Activated CD8-positive, alpha-beta memory T cell treated with anti-CD3 and anti-CD28 coated beads, Interleukin-2, amount 50 U/mL, for 1 hour (primary cell): ENCODE measurements at regions not wholly inside any gene's neighbourhood (a gene's known extent, or its start where the extent isn't known, plus 50 kb on each side); places are given as distances from the start of the nearest gene placed in this dataset.
"Not testable (repeated sequence)": the region's sequence is repeated elsewhere in the genome, so short reads cannot be mapped to it uniquely, and the experiment has no call there.

Source experiments
- DNase-seq: peaks from one replicate; pipeline ENCODE4 v3.0.0-alpha.2; 2020; ENCODE audit errors: extremely low read depth

DNA sequence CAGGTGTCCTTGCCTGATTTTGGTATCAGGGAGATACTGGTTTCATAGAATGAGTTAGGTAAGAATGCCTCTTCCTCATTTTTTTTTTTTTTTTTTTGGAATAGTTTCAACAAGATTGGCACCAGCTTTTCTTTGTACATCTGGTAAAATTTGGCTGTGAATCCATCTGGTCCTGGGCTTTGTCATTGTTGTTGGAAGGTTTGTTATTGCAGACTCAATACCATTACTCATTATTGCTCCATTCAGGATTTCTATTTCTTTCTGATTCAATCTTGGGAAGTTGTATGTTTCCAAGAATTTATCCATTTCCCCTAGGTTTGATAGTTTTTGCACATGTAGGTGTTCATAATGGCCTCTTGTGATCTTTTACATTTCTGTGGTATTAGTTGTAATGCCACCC, 126.0 kb upstream of the KITLG start:
- DNase-seq = no peak

DNA sequence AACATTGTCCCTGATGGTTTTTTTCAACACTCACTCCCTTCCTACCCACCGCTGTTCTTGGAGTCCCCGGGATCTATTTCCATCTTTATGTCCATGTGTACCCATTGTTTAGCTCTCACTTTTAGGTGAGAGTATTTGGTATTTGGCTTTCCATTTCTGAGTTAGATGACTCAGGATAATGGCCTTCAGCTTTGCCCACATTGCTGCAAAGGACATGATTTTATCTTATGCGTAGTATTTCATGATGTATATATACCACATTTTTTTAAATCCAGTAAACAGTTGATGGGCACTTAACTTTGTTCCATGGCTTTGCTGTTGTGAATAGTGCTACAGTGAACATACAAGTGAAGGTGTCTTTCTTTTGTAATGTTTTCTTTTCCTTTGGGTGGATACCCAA, 123.5 kb upstream of the KITLG start:
- DNase-seq = no peak

DNA sequence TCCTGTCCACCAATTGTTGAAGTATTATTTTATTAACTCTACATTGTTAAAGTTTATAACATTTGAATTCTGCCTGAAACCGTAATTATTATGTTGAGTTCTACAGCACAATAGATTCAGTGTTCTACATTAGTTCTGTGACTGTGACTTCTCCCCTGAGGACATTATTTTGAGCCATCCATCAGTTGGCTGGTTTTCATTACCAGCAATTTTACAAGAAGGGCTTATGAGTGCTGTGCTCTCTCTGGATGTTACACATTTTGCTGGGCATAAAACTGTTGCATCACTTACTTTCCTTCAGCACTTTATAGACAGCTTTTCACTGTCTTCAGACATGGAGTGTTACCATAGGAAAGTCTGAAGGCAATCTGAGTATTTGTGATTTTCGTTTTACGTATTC, 118.2 kb upstream of the KITLG start:
- no peak for DNase-seq

DNA sequence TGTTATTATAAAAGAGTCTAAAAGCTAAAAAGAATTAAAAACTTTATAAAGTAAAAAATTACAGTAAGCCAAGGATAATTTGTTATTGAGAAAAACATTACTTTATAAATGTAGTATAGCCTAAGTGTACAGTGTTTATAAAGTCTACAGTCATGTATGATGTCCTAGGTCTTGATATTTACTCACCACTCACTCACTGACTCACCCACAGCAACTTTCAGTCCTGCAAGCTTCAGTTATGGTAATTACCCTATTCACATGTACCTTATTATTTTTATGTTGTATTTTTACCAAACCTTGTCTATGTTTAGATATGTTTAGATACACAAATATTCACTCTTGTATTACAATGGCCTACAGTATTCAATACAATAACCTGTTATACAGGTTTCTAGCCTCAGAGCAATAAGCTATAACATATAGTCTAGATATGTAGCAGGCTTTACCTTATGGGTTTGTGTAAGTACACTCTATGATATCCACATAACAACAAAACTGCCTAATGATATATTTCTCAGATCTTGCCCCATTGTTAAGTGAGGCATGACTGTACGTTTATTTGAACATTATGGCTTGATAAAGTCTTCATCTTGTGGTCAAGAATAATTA, 113.7 kb upstream of the KITLG start:
- DNase-seq = no peak

DNA sequence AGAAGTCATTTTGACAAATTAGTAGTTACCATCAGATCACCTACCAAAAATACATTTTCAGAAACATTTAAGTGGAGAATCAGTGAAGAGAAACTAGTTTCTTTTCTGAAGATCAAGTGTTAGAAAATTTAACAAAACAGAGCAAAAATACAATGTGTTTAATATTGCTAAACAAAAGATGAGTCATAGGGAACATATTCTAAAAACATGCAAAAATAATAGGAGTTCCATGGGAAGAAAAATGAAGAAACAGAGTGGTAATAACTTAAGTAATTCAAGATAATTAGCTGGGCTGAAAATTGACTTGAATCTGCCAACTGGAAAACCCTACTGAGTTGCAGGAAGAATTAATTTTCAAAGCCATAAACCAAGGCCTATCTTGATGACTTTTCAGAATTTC, 111.5 kb upstream of the KITLG start:
- DNase-seq = no peak

DNA sequence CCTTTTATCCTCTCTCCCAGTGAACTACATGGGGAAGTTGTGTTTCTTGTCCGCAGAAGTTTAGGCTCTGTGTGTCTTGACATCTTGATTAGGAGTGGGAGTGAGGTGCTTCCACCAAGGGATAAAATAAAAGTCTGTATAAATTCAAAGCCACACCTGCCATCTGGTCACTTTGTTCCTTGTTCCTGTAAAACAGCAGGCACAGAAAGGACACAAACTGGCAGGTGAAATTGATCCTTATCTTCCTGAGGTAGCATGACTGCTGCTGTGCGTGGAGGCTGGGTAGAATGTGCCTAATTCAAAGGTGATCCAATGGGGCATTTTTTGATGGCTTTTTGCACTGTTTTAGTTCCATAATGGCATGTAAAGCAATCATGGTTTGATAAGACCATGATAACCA, 104.3 kb upstream of the KITLG start:
- no peak for DNase-seq

DNA sequence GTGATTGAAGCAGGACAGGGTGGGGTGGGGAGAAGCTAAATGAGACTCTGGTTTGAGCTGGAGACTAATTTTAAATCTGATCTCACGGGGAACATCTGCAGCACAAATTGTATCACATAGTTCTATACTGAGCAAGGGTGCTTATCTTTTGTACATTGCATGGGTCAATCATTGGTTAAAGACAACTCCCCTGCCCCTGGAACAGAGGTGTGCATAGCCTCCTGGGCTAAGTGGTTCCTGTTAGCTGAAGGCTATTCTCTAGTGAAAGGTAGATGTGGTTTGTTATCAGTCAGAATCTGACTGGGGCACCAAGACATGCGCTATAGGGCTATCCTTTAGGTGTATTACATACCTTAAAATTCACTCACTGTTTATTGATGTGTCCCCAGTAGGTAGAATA, 103.9 kb upstream of the KITLG start:
- DNase-seq = no peak

DNA sequence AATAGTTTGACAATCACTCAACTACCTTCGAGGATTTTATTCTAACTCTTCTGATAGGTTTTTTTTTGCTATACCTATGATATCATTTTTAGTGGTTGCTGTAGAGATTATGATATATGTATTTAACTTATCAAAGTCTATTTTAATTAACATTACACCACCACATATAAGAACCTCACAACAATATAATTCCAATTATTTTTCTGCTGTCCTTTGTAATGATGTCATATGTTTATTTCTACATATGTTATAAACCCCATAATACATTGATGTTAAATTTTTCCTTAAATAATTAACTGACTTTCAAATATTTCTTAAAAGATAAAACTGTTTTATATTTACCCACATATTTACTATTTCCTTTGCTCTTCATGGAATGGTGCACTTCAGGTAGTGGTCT, 103.4 kb upstream of the KITLG start:
- no peak for DNase-seq

DNA sequence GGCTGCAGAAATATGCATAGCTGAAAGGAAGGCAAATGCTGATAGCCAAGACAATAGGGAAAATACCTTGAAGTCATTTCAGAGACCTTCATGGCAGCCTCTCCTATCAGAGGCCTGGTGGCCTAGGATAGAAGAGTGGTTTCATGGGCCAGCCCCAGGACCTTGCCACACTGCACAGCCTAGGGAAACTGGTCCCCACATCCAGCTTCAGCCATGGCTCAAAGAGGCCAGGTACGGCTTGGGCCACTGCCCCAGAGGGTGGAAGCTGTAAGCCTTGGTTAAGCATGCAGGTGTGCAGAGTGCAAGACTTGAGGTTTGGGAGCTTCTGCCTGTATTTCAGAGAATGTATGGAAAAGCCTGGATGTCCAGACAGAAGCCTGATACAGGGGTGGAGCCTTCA, 101.0 kb upstream of the KITLG start:
- DNase-seq = no peak

DNA sequence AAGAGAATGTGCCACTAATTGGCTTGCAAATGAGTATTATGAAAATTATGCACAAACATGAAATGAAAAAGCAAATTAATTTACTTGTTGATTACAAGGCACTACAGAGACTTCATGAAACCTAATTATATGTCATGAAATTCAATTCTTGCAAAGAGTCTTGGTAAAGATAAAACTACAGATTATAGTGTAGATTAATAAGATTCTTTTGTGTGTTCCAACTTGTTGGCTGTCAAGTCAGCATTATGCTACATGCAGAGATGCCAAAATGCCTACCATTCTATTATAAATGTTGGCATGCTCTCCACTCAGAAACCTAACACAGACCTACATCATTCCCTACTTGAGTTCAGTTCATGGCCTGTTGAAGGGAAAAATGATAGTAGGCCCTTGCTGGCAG, 97.2 kb upstream of the KITLG start:
- no peak for DNase-seq

DNA sequence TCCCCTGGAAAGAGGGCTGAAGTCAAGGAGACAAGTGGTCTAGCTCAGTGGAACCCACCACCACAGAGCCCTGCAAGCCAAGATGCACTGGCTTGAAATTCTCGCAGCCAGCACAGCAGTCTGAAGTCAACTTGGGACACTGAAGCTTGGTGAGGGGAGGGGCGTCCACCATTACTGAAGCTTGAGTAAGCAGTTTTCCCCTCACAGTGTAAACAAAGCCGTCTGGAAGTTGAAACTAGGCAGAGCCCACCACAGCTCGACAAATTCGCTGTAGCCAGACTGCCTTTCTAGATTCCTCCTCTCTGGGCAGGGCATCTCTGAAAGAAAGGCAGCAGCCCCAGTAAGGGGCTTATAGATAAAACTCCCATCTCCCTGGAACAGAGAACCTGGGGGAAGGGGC, 87.3 kb upstream of the KITLG start:
- DNase-seq = not testable (repeated sequence)

DNA sequence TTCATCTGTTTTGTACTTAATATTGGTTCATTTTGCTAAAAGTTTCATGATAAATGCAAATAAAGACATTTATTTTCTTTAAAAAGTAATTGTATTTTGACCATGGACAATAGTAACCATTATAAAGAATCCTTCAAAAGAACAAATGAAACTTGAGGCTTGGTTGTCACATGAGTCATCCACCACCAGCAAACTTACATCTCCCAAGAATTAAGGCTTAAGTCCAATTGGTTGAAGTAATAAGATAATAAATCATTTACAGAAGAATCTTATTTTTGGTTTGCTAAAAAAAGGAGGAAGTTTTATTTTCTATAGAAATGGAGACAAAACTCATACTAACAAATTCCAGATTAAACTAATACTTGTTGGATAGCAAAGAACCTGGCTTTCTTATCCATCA, 84.8 kb upstream of the KITLG start:
- no peak for DNase-seq

DNA sequence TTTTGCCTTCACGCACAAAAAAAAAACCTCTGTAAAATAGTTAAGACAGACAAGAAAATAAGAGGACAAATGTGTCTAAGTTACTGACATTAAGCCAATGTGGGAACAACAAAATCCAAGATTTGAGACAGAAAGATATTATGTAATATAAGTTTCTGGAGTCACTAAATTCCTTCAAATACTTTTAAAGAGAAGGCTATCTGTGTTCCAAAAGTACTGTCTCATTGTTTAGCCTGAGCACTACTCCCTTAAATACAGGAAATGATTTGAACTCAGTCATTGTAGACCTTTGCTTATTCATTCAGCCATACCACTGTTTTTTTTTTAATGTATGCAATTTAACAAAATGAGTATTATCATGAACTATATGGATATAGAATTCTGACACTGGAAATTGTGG, 82.7 kb upstream of the KITLG start:
- DNase-seq = no peak

DNA sequence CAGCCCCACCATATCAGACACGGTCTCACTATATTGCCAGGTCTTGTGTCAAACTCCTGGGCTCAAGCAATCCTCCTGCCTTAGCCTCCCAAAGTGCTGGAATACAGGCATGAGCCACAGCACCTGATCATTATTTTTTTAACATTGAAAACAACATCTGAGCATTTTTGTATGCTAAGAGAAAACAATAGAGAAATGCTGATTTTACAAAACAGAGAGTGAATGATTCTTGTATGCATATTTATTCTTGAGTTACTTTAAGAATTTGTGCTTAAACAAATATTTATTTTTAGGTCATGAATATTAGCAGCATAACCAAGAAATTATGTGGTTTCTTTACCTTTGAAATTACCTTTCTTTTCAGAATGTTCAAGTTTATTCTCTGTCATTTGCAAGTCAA, 81.8 kb upstream of the KITLG start:
- no peak for DNase-seq

DNA sequence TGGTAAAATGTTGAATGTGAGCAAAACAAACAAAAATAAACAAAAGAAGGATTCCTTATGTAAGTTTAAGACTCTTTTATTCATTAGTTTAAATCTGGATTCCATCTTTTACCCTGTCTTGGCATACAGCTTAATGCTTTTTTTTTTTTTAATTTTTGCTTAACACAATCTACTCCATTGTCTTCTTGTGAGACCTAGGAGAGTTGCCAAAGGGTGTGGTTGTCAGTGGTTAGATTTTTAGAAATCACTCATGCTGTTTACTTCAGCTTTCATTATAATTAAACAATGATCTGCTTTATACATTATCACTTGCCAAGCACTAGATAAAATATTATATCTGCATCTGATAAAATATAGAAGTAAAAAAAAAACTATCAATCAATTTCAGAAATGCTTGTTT, 77.7 kb upstream of the KITLG start:
- no peak for DNase-seq

DNA sequence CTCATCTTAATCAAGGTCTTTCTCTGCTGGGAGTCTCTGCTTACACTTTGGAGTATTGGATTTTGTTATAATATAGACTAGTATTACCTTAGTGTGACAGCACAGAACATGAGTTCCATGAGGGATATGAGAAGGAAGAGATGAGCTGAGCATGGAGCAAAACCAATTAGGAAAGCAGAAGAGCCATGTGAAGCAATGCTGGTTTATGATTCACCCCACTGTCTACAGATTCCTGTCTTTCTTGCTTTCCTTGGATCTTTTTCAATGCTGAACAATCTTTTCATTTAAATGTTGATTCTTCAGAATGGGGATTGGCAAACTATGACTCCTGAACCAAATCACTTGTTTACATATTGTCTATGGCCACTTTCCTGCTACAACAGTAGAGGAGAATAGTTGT, 70.4 kb upstream of the KITLG start:
- no peak for DNase-seq

DNA sequence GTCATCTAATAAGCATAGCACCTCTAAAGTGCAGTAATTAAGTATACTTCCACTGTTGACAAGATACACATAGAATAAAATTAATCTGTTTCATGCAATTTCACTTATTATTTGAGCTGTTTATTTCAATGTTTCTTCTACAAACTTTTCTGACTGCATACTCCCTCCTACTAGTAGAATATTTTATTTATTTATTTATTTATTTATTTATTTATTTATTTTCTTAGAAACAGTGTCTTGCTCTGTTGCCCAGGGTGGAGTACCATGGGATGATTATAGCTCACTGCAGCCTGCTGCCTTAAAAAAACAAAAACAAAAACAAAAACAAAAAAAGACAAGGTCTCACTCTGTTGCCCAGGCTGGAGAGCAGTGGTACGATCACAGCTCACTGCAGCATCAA, 68.4 kb upstream of the KITLG start:
- DNase-seq = no peak

DNA sequence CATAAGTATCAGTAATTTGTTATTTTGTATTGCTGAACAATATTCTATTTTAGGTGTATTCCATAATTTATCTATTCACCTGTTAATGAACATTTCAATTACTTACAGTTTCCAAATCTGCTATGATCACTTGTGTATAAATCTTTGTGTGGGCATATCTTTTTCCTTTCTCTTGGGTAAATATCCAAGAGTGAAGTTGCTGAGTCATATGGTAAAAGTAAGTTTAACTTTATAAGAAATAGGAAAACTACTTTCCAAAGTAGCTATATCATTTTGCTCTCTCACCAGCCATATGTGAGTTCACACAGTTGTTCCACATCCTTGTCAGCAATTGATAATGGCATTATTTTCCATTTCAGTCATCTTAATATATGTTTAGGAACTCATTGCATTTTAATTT, 66.6 kb upstream of the KITLG start:
- DNase-seq = no peak

DNA sequence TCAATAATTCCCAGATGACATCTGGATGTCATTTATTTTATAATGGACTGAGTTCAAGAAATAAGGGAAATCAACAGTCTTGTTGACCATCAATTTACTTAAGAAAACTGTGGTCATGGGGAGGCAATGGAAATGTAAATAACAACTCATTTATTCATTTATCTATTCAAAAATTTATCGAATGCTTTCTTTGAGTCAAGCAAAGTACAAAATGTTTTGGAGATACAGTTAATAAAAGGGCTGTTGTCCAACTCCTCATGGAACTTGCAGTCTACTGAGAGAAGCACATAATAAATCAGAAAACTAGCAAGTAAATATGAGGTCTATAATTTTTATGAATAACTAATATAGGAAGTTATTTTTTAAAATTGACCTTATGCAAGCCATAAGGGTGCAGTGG, 65.5 kb upstream of the KITLG start:
- no peak for DNase-seq

DNA sequence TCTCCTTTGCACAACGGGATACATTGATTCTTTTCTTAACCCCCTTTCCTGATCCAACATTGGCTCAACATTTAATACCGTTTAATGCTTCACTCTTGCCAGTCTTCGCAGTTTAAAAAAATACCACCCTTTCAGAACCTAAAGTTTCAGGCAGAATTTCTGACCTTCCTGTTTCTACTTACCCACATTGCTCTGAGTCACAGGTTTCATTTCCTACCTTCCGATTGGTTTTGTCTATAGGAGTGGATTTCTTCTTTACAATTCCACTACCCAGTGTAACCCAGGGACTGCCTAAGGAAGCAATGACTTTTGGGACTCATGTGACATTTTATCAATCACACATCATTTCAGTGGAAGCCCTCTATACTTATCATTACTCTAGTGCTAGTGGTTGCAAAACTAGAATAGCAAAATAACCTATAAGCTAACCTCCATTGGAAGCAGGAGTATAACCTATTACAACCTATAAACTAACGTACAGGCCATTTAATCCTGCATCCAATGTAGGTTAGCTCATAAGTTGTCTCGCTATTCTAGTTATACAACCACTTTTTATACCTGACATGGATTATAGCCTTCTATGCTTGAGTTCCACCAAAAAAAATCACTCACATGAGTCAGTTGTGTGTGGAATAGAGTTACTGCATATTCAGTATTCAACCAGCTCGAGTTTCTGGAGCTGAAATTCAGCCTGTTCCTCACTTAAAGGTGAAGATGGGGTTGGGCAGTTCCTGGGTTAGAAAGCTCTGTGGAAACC, 64.9 kb upstream of the KITLG start:
- no peak for DNase-seq

DNA sequence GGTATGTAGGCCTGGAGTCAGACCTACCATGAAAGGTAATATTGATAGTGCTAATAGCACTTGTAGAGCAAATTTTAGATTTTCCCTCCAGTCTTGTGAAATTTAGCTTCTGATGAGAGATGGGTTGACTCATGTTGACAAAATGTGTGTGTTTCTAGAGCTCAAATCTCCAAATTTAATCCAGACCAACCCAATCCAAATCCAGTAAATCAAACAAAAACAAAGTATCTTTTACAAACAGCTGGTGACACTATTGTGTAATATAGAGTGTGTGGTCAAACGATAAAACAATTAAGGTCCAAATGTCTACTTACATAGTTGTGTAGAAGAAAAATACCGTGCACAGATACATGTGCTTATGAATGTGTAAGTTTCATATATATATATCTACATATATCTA, 63.4 kb upstream of the KITLG start:
- DNase-seq = no peak

DNA sequence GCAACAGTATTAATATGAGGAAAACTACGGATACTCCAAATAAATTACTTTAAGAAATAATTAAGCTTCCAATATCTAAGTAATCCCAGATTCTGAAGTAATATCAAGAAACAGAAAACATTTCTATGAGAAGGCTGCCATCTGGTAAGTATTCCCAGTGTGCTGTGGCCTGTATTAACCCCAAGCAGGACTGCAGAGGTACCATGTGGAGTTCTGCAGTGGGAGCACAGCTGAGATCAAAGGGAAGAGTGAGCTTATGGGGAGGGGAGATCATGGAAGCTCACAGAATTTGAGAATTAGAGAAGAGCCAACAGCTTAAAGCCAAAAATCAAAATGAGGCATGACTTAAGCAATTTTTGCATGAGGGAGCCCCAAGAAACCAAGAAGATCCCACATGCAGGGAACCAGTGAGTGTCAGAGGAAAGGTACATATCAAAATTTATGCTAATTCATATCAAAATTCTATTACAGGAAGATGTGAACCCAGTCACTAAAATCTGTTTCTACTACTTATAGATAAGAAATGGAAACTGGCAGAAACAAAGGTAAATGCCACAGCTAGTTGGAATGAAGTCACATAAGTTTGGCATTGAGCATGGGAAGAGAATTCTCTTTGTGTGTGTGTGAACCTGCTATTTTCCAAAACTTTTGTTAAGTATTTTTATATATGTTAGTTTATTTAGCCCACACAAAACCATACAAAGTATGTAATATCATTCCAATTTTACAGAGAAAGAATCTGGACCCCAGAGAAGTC, 62.6 kb upstream of the KITLG start:
- no peak for DNase-seq
